GM12864 (cell line): ENCODE measurements at regions not wholly inside any gene's neighbourhood (a gene's known extent, or its start where the extent isn't known, plus 50 kb on each side); places are given as distances from the start of the nearest gene placed in this dataset.

ENCODE experiments used
- DNase-seq: peaks from one replicate; pipeline ENCODE4 v3.0.0-alpha.2; 2011; ENCODE audit warnings: low read depth
- H3K4me3 ChIP-seq: 2 replicates; pipeline ENCODE4 v1.5.1; 2011; ENCODE audit warnings: mild to moderate bottlenecking, low read depth, low read length, control low read depth
- CTCF ChIP-seq: IDR thresholded peaks from 2 replicates; pipeline ENCODE4 v1.5.1; 2011; ENCODE audit warnings: low read depth, mild to moderate bottlenecking, moderate library complexity, low read length, control low read depth, inconsistent platforms; ENCODE audit errors: missing control alignments

- TF ChIP-seq CTCF = no peak
- H3K4me3 ChIP-seq = no peak overlapping the region
- no peak for DNase-seq
Measured at GRCh38 chr12:13450231-13451080, 253.9 kb downstream of the EMP1 start.

- no peak for DNase-seq
- H3K4me3 ChIP-seq = no peak overlapping the region
- no peak for TF ChIP-seq CTCF
Measured at GRCh38 chr12:13444076-13444475, 247.6 kb downstream of the EMP1 start.

- H3K4me3 ChIP-seq = no peak overlapping the region
- DNase-seq = no peak
- TF ChIP-seq CTCF = no peak
Measured at GRCh38 chr12:13443498-13443897, 247.0 kb downstream of the EMP1 start.

GRCh38 chr12:13443028-13443427, 246.5 kb downstream of the EMP1 start:
- no peak overlapping the region for H3K4me3 ChIP-seq
- no peak for DNase-seq
- no peak for TF ChIP-seq CTCF

GRCh38 chr12:13442457-13442856, 245.9 kb downstream of the EMP1 start:
- TF ChIP-seq CTCF = no peak
- H3K4me3 ChIP-seq = no peak overlapping the region
- no peak for DNase-seq

- DNase-seq = no peak
- no peak overlapping the region for H3K4me3 ChIP-seq
- TF ChIP-seq CTCF = no peak
Measured at GRCh38 chr12:13440844-13441243, 244.3 kb downstream of the EMP1 start.

GRCh38 chr12:13437541-13437940, 241.0 kb downstream of the EMP1 start:
- no peak for TF ChIP-seq CTCF
- no peak for DNase-seq

More at GRCh38 chr12:13437541-13437940, 241.0 kb downstream of the EMP1 start:
- no peak overlapping the region for H3K4me3 ChIP-seq
